Activated CD4-positive, alpha-beta memory T cell treated with anti-CD3 and anti-CD28 coated beads for 36 hours (primary cell): ENCODE measurements at regions not wholly inside any gene's neighbourhood (a gene's known extent, or its start where the extent isn't known, plus 50 kb on each side); places are given as distances from the start of the nearest gene placed in this dataset.
"Not testable (repeated sequence)": the region's sequence is repeated elsewhere in the genome, so short reads cannot be mapped to it uniquely, and the experiment has no call there.

Experiments used
- CTCF ChIA-PET: fragments of 350-600 bp; sonication (Branson Sonifier 250); formaldehyde crosslinking; loops from one replicate; lab custom pipeline; 2021; ENCODE audit warnings: antibody characterized with exemption, inconsistent platforms; lab: Charles Lee
- POLR2A ChIA-PET: fragments of 350-600 bp; sonication (Branson Sonifier 250); formaldehyde crosslinking; loops from one replicate; lab custom pipeline; 2021; ENCODE audit warnings: antibody characterized with exemption; lab: Charles Lee
- DNase-seq: peaks from one replicate; pipeline ENCODE4 v3.0.0-alpha.2; 2020
- H3K27ac Mint-ChIP-seq: one replicate; pipeline ENCODE4 v1.8.0; 2021; ENCODE audit warnings: mixed read lengths
- H3K27me3 Mint-ChIP-seq: one replicate; pipeline ENCODE4 v1.8.0; 2021; ENCODE audit warnings: mixed read lengths
- H3K36me3 Mint-ChIP-seq: one replicate; pipeline ENCODE4 v1.8.0; 2021; ENCODE audit warnings: mixed read lengths
- H3K4me1 Mint-ChIP-seq: one replicate; pipeline ENCODE4 v1.8.0; 2021; ENCODE audit warnings: low read depth, mixed read lengths
- H3K4me3 Mint-ChIP-seq: one replicate; pipeline ENCODE4 v1.8.0; 2021; ENCODE audit warnings: mild to moderate bottlenecking, mixed read lengths
- H3K9me3 Mint-ChIP-seq: one replicate; pipeline ENCODE4 v1.8.0; 2021; ENCODE audit warnings: mixed read lengths
- intact Hi-C: fragments of 100-400 bp; cut with micrococcal nuclease; formaldehyde crosslinking; loops from one replicate; pipeline ENCODE4 v1.15.1; 2023

DNA sequence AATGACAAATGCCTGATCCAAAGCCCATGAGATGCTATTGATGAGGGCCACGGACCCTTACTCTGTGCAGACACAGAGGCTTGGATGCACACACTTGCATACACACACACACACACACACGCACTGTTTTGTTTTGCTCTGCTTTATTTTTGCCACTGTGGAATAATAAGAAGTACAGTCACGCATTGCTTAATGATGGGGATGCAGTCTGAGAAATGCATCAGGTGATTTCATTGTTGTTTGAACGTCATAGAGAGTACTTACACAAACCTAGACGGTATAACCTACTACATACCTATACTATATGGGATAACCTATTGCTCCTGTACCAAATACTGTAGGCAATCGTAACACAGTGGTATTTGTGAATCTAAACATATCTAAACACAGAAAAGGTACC, 104.4 kb downstream of the RHOU start:
- H3K36me3 Mint-ChIP-seq, result no peaks in the 10 kb centered on the region
- peaks cover 9% of the 10 kb centered on the region for H3K9me3 Mint-ChIP-seq
- CTCF ChIA-PET, result no interaction called here
- DNase-seq, result no peak
- peaks cover 3% of the 10 kb centered on the region for H3K27me3 Mint-ChIP-seq
- H3K4me3 Mint-ChIP-seq, result no peak overlapping the region
- intact Hi-C loops, result no loop called here
- no peak overlapping the region for H3K27ac Mint-ChIP-seq
- POLR2A ChIA-PET, result no interaction called here
- H3K4me1 Mint-ChIP-seq, result no peaks in the 10 kb centered on the region

DNA sequence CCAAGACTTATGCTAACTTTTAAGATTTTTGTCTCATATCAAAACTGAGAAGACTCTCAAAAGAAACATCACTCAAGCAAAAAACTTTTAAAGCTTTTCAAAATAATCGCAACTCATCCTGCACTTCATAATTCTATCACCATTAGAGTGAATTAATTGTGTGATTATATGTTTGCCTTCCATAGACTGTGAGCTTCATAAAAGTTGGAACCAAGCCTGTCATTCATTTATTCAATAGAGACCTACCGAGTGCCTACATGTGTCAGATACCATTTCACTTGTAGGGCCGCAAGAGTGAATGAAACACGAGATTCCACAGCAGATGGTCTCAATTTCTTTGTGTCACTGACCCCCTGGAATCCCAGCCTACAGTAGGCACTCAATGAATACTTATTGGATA, 106.4 kb downstream of the RHOU start:
- no peak overlapping the region for H3K27ac Mint-ChIP-seq
- H3K4me3 Mint-ChIP-seq, result no peak overlapping the region
- ChIA-PET CTCF (no interaction called here), POLR2A (no interaction called here)
- no peaks in the 10 kb centered on the region for H3K36me3 Mint-ChIP-seq
- intact Hi-C loops, result no loop called here
- H3K9me3 Mint-ChIP-seq, result peaks cover 9% of the 10 kb centered on the region
- no peak for DNase-seq
- no peaks in the 10 kb centered on the region for H3K4me1 Mint-ChIP-seq
- H3K27me3 Mint-ChIP-seq, result no peaks in the 10 kb centered on the region

DNA sequence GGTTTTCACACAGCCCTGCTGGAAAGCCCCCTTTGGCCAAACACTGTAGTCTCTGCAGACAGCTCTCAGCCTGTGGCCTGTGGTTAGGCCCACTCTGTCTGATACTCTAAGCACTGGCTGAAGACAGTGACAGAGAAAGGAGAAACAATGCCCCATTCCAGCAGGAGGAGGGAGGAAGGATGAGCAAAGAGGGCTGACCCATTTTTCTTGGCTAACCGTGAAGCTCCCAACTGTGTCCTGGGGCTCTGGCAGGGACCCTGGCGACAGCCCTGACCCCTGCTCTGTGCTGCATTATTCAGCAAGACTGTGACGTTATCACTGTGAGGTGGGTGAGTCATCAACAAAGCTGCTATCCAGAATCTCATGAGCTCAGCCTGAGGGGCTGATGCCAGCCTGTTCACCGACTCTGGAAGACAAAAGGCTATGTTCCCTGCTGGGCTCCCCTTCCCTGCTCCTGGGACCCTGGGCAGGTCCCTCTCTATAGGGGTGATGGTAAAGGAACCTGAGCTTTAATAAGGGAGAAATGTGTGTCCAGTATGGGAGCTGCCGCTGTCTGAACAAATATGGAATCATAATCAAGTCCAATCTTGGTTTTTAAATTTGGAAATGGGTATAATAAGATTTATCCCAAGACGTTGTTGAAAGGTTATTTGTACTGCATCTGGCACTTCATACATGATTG, 107.0 kb downstream of the RHOU start:
- no peak overlapping the region for H3K27ac Mint-ChIP-seq
- CTCF ChIA-PET, result no interaction called here

DNA sequence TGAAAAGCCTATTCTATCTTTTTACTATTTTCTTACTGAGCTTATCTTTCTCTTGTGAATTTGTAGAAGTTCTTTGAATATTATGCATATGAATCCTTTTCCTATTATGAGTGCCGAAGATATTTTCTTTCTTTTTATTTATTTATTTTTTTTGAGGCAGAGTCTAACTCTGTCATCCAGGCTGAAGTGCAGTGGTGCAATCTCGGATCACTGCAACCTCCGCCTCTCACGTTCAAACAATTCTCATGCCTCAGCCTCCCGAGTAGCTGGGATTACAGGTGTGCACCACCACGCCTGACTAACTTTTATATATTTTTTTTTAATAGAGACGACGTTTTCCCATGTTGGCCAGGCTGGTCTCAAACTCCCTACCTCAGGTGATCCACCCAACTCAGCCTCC, 109.8 kb downstream of the RHOU start:
- intact Hi-C loops, result no loop called here
- H3K27me3 Mint-ChIP-seq, result no peaks in the 10 kb centered on the region
- H3K27ac Mint-ChIP-seq, result no peak overlapping the region
- H3K9me3 Mint-ChIP-seq, result peaks cover 9% of the 10 kb centered on the region
- no peaks in the 10 kb centered on the region for H3K36me3 Mint-ChIP-seq
- ChIA-PET CTCF (no interaction called here), POLR2A (no interaction called here)
- no peak overlapping the region for H3K4me3 Mint-ChIP-seq
- no peak for DNase-seq
- no peaks in the 10 kb centered on the region for H3K4me1 Mint-ChIP-seq

More for the DNA sequence above, 107.0 kb downstream of the RHOU start:
- Mint-ChIP-seq H3K36me3 (no peaks in the 10 kb centered on the region), H3K4me3 (no peak overlapping the region), H3K4me1 (no peaks in the 10 kb centered on the region), H3K27me3 (no peaks in the 10 kb centered on the region), H3K9me3 (peaks cover 9% of the 10 kb centered on the region)
- intact Hi-C loops, result no loop called here
- POLR2A ChIA-PET, result no interaction called here
- no peak for DNase-seq

DNA sequence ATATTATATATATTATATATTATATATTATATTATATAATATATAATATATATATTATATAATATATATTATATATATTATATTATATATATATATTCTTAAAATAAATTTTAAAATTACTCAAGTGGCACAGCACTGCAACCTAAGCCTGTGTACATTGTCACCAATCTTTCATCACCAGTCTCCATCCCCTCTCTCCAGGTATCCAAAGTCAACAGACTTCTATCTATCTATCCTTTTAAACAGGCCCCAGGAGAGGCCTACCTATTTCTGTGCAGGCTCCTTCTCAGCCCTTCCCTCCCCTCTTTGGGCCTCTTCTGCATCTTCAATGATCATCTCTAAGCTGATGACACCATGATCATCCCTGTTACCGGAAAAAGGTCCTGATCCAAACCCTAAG, 111.7 kb downstream of the RHOU start:
- peaks cover 9% of the 10 kb centered on the region for H3K9me3 Mint-ChIP-seq
- H3K27me3 Mint-ChIP-seq, result no peaks in the 10 kb centered on the region
- no peak for DNase-seq
- no peak overlapping the region for H3K4me3 Mint-ChIP-seq
- intact Hi-C loops, result no loop called here
- no peaks in the 10 kb centered on the region for H3K36me3 Mint-ChIP-seq
- CTCF ChIA-PET, result no interaction called here
- H3K27ac Mint-ChIP-seq, result no peak overlapping the region
- H3K4me1 Mint-ChIP-seq, result no peaks in the 10 kb centered on the region
- POLR2A ChIA-PET, result no interaction called here

DNA sequence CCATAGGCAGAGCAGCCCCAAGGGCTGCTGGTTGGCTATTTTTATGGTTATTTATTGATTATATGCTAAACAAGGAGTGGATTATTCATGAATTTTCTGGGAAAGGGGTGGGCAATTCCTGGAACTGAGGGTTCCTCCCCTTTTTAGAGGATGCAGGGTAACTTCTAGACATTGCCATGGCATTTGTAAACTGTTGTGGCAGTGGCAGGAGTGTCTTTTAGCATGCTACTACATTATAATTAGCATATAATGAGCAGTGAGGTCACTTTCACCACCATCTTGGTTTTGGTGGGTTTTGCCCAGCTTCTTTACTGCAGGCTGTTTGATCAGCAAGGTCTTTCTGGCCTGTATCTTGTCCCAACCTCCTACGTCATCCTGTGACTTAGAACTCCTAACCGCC, 112.2 kb downstream of the RHOU start:
- H3K4me1 Mint-ChIP-seq, intact Hi-C loops, CTCF ChIA-PET, H3K4me3 Mint-ChIP-seq, POLR2A ChIA-PET, DNase-seq, H3K9me3 Mint-ChIP-seq, H3K27ac Mint-ChIP-seq, H3K36me3 Mint-ChIP-seq, H3K27me3 Mint-ChIP-seq: not testable (repeated sequence)

DNA sequence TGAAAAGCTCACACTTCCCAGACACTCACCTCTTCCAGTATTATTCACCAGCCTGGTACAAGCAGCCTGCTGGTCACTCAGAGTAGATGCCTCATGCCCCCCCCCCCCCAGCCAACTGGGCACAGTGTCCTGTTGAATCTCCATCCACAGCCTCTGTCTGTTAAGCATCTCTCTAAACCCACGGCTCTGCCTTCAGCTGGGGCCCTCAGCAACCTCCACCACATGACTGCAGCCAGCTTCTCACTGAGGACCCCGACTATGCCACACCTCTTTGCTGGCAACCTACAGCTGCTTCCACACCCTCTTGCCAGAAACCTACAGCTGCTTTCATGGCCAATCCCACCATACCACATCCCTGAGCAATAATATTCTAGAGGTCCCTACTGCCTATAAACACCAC, 113.1 kb downstream of the RHOU start:
- DNase-seq, result no peak
- H3K27me3 Mint-ChIP-seq, result no peaks in the 10 kb centered on the region
- peaks cover under 1% of the 10 kb centered on the region for H3K9me3 Mint-ChIP-seq
- ChIA-PET POLR2A (no interaction called here), CTCF (no interaction called here)
- H3K4me3 Mint-ChIP-seq, result no peak overlapping the region
- intact Hi-C loops, result no loop called here
- H3K4me1 Mint-ChIP-seq, result no peaks in the 10 kb centered on the region
- H3K27ac Mint-ChIP-seq, result no peak overlapping the region
- H3K36me3 Mint-ChIP-seq, result no peaks in the 10 kb centered on the region

DNA sequence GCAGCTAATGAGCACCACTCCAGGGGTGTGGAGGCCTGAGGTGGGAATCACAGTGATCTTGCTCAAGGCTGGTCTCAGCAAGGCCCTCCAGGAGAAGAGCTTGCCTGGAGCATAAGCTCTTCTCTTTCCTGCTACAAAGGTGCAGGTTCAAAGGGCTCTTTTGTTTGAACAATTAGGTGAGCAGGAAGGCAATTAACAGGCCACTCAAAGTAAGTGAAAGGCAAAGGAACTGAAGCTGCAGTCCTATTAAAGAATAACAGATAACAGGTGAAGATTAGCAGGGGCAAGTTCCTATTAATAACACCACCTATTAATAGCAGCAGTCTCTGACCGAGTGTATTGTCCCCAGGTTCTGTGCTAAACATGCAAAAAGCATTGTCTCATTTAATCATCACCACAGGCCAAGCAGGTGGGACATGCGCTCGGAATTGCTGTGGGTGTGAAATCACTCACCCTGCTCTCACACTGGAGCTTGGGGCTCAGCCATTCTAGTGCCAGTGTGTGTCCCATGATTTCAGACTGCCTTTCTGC, 113.8 kb downstream of the RHOU start:
- no peaks in the 10 kb centered on the region for H3K27me3 Mint-ChIP-seq
- no peak overlapping the region for H3K4me3 Mint-ChIP-seq
- ChIA-PET POLR2A (no interaction called here), CTCF (interaction anchor here (1.3 kb wide), 1 partner anchor 11 kb away, joined by 5 read pairs; no protein-coding TSS in a partner anchor)
- H3K9me3 Mint-ChIP-seq, result no peaks in the 10 kb centered on the region
- H3K4me1 Mint-ChIP-seq, result no peaks in the 10 kb centered on the region
- no peak overlapping the region for H3K27ac Mint-ChIP-seq
- intact Hi-C loops, result no loop called here
- no peak for DNase-seq
- no peaks in the 10 kb centered on the region for H3K36me3 Mint-ChIP-seq

DNA sequence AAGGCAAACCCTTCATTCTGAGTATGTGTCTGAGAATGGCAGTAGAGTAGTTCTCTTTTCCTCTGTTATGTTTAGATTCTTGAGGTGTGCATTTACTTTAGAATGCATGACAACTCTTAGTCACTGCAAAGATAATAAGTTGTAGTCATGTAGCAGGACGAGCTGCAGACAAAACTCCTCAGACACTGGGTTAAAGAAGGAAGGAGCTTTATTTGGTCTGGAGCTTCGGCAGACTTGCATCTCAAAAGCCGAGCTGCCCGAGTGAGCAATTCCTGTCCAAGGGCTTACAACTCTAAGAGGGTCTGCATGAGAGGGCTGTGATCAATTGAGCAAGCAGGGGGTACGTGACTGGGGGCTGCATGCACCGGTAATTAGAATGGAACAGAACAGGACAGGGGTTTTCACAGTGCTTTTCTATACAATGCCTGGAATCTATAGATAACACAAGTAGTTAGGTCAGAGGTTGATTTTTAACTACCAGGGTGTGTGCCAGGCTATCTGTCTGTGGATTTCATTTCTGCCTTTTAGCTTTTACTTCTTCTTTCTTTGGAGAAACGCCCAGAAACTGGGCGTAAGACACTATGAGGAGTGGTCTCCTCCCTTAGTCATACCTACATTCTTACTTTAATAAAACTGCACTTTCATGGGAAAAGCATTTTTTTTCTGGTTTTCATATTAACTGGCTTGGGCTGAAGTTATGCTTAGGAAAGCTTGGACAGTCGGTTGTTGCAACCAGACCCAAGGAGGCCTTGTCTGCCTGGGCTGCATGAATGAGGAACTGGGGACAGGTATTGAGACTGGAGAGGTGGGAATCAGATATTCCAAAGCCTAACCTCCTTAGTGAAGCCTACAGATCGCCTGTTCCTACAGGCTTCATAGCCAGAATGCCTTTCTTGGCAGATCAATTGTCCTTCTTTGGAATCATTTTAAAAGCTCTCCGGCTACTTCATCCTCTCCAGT, 115.1 kb downstream of the RHOU start:
- H3K4me1 Mint-ChIP-seq, result no peaks in the 10 kb centered on the region
- intact Hi-C loops, result no loop called here
- ChIA-PET POLR2A (no interaction called here), CTCF (interaction anchor here (1.0 to 1.3 kb wide), 2 partner anchors 11 to 12 kb away, joined by 4 to 5 read pairs; no protein-coding TSS in a partner anchor)
- H3K4me3 Mint-ChIP-seq, result no peak overlapping the region
- no peaks in the 10 kb centered on the region for H3K27me3 Mint-ChIP-seq
- DNase-seq, result no peak
- H3K27ac Mint-ChIP-seq, result no peak overlapping the region
- no peaks in the 10 kb centered on the region for H3K36me3 Mint-ChIP-seq
- no peaks in the 10 kb centered on the region for H3K9me3 Mint-ChIP-seq

DNA sequence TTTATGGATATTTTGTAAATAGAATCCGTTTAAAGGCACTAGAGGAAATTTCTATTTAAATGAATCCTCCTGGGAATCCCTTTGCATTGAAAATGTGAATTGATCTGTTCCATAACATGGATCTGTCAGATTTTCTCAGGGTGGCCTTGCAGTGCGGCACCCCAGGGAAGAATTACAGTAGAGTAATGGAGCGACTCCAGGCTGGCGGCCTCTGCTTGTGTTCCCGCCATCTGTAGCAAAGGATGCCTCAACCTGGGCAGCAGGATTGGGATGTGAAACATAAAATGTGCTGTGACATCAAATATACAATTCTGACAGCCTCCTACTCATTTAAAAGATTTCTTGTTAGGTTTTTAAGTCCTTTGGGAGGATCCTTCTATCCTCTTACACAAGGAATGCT, 115.9 kb downstream of the RHOU start:
- POLR2A ChIA-PET, result no interaction called here
- CTCF ChIA-PET, result no interaction called here
- H3K27me3 Mint-ChIP-seq, result no peaks in the 10 kb centered on the region

DNA sequence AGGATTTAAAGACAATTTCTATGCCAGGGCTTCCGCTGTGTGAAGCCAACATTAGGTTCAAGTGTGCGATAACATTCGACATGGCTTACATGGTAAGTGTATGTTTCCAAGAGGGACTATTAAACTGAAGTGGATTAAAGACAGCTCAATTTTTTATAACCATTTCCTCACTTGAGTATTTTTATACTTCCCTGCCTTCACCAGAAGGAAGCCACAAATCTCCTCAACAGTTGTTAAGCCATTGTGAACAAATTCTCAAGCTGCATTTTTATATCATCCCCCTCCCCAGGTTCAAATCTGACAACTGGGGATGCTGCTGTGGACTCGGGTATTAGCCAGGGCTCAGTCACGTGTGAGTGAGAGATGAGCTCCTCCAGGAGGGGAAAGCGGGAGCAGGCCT, 116.3 kb downstream of the RHOU start:
- Mint-ChIP-seq H3K4me3 (no peak overlapping the region), H3K27me3 (no peaks in the 10 kb centered on the region)

More for the DNA sequence above, 115.9 kb downstream of the RHOU start:
- DNase-seq, result no peak
- H3K27ac Mint-ChIP-seq, result no peak overlapping the region
- H3K9me3 Mint-ChIP-seq, result no peaks in the 10 kb centered on the region
- intact Hi-C loops, result no loop called here
- H3K4me1 Mint-ChIP-seq, result no peaks in the 10 kb centered on the region
- no peak overlapping the region for H3K4me3 Mint-ChIP-seq
- H3K36me3 Mint-ChIP-seq, result no peaks in the 10 kb centered on the region

DNA sequence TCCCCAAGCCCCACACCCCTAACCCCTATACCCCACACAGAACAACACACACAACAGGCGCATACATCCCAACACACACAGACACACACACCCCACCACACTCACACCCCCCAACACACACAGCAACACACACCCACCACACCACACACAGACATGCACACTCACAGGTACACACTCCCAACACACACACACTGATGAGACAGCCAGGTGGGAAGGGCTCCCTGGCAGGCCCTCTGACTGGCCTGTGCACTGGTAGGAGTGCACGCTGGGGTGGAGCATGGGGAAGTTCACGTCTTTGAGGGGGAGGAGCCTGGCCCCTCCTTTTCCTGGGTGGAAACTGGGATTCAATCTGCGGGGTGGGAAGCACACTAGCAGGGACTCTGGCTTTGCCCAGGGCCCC, 116.7 kb downstream of the RHOU start:
- POLR2A ChIA-PET, result no interaction called here
- no peaks in the 10 kb centered on the region for H3K4me1 Mint-ChIP-seq
- no peaks in the 10 kb centered on the region for H3K27me3 Mint-ChIP-seq
- CTCF ChIA-PET, result no interaction called here
- no peak overlapping the region for H3K4me3 Mint-ChIP-seq
- H3K27ac Mint-ChIP-seq, result no peak overlapping the region
- no peak for DNase-seq
- intact Hi-C loops, result no loop called here
- no peaks in the 10 kb centered on the region for H3K36me3 Mint-ChIP-seq
- no peaks in the 10 kb centered on the region for H3K9me3 Mint-ChIP-seq

More for the DNA sequence above, 116.3 kb downstream of the RHOU start:
- CTCF ChIA-PET, result no interaction called here
- Mint-ChIP-seq H3K36me3 (no peaks in the 10 kb centered on the region), H3K4me1 (no peaks in the 10 kb centered on the region), H3K27ac (no peak overlapping the region), H3K9me3 (no peaks in the 10 kb centered on the region)
- POLR2A ChIA-PET, result no interaction called here
- DNase-seq, result no peak
- intact Hi-C loops, result no loop called here
